IPS DF 19.7 (cell line): ENCODE measurements at regions not wholly inside any gene's neighbourhood (a gene's known extent, or its start where the extent isn't known, plus 50 kb on each side); places are given as distances from the start of the nearest gene placed in this dataset.

Source experiments
- DNase-seq: peaks from one replicate; pipeline ENCODE4 v3.0.0-alpha.2; 2013; ENCODE audit warnings: low read depth, low spot score

DNA sequence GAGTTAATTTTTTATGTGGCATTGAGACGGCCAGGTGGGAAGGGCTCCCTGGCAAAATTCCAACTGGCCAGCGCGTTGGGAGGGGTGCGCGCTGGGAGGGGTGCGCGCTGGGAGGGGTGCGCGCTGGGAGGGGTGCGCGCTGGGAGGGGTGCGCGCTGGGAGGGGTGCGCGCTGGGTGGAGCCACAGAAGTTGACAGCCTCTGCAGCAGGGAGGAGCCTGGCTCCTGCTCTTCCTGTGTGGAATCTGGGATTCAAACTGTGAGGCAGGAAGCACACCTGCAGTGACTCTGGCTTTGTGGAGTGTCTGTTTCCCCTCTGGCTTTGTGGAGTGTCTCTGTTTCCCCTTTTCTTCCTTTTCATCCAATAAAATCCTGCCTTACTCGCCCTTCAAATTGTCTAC, 147.9 kb upstream of the CBLN2 start:
- DNase-seq: peak; percentile 83

DNA sequence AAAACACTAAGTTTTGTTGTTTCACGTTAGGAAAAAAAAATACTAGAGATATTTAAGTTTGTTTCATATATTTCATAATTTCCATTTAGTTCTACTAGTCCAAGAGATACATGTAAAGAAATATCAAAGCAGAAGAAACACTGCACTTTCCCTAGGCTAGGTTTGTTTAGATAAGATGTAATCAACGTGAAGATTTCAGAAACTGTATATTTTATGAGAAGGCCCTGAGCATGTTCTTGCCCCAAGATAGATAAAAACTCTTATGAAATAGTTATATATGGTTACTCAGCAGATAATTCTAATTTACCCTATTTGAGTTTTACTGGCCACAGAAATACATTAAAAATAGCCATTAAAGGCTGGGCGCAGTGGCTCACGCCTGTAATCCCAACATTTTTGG, 143.6 kb upstream of the CBLN2 start:
- no peak for DNase-seq

DNA sequence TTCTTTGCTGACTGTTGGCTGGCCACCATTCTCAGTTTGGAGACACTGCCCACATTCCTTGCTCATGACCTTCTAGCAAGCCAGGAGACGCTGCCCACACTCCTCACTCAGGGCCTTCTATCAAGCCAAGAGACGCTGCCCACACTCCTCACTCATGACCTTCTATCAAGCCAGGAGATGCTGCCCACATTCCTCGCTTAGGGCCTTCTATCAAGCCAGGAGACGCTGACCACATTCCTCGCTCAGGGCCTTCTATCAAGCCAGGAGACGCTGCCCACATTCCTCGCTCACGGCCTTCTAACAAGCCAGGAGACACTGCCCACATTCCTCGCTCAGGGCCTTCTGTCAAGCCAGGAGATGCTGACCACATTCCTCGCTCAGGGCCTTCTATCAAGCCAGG, 131.3 kb upstream of the CBLN2 start:
- peak; percentile 40 for DNase-seq

DNA sequence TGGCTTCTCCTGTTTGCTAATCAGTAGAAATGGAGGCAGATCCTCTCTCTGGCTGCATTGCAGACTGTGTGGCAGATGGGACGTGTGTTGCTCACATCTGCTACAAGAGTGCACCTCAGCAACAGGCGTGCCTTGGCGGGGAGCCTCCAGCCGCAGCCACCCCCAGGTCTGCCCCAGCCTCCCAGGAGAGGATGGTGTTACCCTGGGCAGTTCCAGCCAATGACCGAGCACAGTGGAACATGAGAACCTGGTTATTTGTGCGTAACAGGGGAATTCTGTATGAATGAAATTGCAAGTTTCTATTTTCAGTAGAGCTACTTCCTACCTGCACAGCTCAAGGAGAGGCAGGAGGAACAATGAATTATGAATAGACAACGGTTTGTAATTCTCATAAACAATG, 130.6 kb upstream of the CBLN2 start:
- no peak for DNase-seq

DNA sequence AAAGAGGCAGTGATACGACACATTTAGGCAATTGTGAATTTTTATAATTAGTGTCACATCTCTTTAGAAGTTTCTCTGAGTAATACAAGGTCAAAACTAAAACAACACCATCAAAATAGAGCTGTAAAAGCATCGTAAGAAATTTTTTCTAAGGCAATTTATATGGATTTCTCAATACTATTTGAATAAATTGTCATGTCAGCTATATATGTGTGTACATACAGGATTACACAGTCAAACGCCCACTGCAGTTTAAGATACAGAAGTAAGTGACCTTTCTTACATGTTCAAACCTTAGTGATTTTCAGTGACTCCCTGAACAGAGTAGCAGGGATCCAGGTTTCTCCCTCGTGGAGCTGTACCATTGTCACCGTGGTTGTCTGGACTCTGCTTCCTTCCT, 129.1 kb upstream of the CBLN2 start:
- no peak for DNase-seq

DNA sequence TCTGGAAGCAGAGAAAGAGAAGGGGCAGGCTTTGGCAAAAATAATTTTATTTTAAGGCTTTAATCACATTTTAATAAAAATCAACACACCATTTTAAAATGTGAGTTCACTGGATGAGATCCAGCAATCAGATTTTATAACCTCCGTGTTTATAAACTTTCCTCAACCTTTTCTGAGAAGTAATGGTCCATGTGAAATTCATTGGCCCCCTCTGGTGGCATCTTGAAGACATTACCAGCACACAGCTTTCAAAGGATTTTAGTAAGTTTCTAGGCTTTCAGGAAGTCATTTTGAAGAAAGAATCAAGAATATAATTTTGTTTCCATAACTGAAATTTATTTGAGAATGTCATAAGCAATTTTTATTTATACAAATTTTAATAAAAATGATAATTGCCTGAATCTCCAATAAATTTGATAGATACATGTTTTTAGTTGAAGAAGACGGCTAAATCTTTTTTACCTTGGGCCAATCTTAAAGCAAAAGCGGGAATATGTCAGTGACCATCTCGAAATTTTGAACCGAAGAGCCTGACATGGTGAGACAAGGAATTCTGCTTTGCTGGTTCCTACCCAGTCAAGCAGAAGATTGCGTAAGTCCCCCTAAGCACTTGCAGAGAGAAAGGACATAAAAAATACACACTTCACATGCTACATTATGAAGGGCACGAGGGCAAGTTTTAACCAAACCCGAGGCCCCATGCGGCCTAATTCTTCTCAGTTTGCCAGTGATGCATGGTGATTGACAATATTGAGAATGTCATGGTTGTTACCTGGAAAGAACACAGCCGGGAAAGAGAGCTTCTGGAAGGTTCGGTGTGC, 128.4 kb upstream of the CBLN2 start:
- DNase-seq: no peak

DNA sequence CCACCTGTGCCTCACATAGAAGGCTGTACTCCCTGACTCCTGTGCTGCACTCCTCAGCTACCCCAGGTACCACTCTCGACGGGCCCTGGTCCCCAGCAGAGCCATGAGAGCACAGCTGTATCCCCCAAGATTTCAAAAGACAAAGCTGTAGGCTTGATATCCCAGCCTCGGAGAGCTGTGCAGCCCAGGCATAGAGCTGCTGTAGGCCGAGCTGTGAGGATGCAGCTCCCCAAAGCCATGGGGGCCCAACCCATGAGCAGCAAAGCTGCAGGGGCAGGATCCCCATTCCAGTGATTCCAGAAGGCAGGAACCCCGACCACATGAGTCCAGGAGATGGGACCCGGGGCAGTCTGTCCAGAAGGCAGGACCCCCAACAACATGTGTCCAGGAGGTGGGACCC, 123.8 kb upstream of the CBLN2 start:
- no peak for DNase-seq

DNA sequence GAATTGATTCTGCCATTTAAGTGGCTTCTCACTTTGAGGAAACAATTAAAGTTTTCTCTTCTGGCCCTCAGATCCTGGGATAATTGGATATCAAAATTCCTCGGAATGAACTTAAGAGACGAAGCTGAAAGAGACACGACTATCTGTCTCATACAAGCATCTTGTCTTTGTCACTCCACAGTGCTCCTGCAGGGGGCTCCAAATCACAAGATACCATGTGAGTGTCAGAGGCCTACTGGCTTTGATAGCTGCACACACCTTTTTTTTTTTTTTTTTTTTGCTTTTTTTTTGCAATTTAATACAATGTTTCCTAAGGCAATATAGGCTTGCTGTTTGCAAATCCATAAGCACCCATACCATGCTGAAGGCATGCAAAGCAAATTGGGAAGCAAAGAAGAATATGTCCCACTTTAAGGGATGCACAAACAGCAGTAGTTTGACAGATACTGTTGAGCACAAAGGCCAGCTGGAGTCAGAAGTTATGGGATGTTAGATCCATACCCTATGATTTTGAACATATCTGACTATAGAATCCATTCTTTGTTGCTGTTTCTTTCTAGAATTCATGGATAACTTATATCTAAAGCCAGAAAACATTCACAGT, 109.0 kb upstream of the CBLN2 start:
- peak; percentile 20 for DNase-seq

DNA sequence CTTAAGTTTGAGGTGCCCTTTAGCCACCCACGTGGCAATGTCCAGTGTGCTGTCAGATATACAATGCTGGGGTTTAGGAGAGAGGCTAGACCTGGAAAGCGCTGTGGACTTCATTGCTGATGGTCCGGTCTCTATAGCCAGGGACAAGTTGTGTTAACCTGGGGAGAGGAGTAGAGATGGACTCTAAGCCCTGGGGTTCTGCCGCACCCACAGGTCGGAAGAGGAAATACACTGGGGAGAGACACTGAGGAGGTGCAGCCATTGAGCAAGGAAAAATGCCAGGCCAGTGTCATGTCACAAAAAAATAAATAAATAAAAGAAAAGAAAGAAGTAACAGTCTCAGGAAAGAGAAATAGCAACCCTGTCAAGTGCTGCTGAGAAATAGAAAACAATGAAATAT, 106.9 kb upstream of the CBLN2 start:
- DNase-seq: no peak

DNA sequence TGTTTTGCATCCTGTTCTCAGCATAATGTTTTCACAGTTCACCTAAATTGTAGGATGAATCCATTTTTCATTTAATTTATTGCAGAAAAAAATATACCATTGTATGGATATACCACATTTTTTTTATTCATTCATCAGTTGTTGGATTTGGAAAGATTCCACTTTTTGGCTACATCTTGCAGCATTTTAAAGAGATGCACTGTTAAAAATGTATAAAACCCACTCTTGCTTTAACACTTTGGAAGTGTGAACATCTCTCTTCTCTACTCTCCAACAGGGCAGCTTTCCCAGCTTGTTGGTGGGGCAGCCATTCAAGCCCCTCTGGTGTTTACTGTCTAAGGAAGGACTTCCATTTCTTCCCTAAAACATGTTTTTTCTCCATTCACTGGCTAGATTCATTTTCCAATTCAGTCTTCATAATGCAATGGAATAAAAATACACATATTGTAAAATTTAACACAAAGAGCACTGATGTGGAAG, 104.4 kb upstream of the CBLN2 start:
- DNase-seq: no peak

DNA sequence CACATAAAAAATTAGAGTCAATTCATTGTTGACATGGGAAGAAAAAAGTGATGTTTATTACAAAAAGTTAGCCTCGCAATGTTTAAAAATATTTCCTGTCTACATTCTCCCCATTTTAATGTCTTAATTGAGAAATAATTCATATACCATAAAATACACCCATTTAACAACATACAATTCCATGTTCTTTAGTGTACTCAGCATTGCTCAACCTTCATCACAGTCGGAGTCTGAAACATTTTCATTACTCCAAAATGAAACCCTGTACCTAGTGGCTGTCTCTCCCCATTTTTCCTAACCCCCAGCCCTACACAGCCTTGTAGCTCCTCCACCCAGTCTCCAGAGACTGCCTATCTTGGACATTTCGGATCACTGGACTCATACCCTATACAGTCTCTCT, 103.9 kb upstream of the CBLN2 start:
- no peak for DNase-seq

DNA sequence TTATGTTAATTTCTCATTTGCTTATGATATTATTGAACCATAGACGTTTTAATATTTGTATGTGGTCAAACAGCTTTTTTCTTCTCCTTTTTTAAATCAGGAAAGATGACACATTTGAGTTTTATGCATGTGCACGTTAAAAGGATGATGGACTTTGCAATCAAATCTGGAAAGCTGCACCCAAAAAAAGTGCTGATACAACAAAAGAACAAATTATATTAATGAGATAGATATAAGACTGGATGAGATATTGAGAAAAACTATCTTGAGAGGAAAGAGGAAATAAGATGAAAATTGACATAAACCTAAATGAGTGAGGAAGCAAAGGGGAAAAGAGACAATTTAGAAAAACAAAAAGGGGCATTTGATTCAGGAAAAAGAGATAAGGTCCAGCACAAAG, 96.4 kb upstream of the CBLN2 start:
- DNase-seq: no peak

DNA sequence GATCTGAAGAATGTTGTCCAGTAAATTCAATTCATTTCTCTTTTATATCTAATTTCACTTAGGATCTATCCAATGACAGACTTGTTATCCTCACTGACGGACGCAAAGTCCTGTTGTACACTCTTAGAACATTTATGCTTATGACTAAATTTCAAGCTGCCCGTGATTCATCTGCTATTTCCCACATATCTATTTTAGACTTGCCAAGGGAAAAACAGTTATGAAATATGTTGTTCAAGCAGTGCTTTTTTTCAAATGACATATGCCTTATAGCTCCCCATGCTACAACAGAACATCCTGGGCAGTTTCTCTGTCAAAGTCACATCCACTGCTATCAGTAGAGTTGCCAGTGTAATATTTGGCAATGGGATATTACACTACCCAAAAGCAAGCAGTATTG, 94.2 kb upstream of the CBLN2 start:
- no peak for DNase-seq

DNA sequence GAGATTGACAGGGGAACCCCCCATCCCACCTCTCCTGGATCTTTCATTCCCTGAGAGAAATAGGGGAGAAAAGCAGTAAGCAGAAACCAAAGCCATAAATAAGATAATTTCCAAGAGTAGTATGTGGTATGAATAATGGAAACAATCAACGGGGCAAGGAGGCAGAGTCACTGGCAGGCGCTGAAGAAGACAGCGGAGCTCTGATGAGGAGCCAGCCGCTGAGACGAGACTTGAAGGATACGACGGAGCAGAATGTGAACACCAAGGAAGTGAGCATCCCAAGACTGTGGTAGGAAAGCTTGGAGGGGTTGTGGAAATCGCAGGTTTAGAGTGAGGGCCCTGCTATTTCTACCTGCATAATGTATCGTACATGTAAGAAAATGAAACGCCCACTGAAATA, 93.6 kb upstream of the CBLN2 start:
- DNase-seq: no peak

DNA sequence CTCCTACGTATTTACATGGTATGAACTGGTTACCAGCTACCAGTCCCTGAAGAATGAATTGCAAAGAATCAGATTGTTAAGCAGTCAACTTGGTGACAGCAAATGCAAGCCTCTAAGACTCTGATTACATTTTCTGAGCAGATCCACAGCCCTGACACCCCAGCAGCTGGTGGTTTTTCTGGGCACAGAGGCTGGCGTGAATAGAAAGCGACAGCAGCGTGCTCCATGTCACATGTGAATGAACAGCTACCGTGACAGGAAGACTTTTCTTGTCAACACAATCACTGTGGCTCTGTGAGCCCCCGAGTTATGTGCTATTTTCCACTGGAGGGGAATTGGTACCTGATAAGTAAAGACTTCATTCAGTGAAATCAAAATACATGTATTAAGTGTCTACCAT, 93.2 kb upstream of the CBLN2 start:
- no peak for DNase-seq

DNA sequence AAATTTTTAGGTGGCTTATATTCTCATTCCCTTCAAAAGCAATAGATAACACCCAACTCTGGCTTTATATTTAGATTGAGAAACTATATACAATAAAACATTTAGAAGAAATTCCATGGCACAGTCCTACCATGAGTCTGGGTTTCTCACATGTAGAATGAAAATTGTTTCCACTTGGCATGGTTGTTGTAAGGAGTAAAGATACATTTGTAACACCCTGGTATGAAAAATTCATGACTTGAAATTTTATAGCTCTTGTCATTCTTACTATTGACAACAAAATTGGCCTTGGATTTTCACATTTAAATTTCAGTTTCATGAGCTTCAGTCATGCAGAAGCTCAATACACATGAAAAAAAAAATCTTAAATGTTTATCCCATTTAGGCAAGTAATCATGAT, 92.5 kb upstream of the CBLN2 start:
- no peak for DNase-seq

DNA sequence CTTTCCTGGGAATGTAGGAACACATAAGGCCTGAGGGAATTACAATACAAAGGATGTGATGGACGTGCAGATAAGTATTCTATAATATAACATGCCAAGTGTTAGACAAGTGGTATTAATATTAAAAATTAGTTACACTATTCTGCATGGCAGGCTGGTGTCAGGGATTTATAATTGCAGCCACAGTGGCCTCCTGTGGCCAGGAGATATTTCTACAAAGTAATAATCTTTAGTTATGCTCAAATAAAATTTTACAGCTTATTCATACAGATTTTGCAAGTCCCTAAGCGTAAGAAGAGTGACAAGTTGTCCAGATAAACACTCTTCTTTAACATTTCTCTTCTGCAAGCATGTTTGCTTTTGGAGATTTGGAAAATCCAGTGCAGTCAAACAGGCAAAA, 90.4 kb upstream of the CBLN2 start:
- DNase-seq: no peak

DNA sequence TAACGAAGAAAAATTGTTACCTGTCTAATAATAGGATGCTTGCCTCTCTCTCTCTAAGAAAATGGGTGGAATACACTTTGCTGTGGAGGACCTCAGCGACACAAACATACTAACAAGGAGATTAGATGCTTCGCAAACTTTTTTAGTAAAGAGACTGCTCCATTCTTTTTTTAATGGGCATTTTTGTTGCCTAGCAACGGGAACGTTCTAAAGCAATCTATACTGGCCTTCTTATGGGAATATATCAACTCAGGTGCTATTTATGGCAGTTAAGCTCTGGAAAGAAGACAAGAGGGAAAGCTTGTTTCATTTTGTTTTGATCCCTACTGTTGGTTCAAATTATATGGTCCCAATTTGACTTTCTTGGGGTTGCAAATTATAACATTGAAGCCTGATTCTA, 86.8 kb upstream of the CBLN2 start:
- no peak for DNase-seq

DNA sequence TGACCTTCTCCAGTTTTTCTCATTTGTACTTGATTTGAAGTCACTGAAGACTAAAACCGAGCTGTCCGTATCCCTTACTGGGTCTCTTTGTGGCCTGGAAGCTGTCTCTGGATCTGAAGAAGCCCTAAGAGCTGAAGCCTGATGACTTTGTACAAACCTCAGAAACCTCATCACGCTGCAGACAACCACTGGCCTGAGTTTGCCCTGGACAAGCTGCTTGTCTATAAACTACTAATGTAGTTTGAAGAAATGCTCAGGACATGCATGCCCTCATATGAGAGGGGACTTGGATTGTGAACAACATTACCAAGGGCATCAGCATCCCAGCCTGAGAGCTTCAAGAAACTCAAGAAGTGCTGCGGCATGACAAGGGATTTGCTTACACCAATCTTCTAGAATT, 79.3 kb upstream of the CBLN2 start:
- DNase-seq: no peak

DNA sequence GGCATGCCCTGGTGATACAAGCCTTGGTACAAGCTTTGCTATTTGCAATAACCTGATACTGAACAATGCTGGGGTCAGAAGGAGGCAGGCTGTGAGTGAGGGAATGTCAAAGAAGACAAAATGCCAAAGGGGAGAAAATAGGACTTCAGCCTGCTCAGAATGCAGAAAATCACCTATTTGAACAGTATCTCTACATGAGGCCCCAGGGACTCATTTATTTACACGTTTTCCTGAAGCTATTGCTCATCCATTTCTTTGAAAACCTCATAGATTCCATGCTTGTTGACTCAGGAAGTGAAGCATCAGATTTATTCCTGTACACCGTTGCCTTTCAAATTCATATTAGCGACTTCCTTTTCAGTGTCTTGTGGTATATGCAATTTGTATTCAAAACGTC, 69.4 kb upstream of the CBLN2 start:
- DNase-seq: no peak

DNA sequence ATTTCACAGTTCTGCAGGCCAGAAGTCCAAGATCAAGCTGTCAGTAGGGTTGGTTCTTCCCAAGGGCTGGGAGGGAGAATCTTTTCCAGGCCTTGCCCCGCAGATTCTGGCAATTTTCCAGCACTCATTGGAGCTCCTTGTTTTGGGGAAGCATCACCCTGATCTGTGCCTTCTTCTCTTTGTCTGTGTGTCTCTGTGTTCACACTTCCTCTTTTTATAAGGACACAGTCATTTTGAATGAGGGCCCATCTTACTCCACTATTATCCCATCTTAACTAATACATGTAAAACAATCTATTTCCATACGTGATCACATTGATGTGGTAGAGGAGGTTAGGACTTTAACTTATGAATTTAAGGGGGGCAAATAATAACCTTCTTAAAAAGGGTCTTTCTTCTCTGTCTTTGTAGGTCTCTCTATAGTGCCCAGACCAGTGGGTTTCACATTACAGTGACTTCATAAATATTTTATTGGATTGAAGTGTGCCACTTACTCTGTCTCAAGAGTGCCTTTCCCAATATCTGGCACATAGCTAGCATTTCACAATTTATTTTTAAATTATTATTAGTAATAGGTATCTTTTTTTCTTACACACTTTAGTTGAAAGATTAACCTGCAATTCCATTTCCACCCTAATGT, 68.9 kb upstream of the CBLN2 start:
- DNase-seq: no peak

DNA sequence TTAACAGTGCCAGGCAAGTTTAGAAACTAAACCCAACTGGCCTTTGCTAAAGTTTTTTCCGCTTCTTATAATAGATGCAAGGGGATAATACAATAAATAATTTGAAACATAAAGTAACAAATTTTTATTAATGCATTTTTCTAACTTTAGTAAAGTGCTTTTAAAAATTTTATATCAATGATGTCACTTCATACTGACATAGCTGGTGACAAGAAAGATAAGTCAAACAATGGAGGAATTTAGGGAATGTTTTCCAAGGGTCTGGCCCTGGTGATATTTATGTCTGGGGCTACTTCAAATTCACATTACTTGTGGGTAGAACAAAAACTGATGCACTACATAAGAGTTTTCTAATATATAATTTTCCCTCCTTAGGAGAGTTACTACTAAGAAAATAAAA, 61.2 kb upstream of the CBLN2 start:
- DNase-seq: no peak

DNA sequence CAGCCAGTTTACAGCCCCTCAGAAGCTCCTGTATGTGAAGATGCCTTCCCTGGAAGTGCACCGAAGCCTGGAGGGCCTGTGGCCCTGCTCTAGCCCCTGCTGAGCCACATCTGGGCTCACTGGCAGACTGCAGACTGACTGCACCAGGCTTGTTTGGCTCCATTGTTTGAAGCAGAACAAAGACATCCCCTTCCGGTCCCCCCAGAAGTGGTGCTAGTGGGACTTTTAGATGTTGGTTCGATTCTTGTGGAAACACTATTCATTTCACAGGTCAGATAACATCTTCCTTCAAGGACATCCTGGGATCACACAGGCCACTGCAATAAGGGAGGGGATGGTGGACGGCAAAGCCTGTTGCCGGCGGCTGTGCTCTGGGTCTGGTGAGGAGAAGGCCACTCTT, 57.8 kb upstream of the CBLN2 start:
- no peak for DNase-seq
